Inflammatory macrophage treated with lipopolysaccharide for 4 hours (primary cell): ENCODE measurements at regions not wholly inside any gene's neighbourhood (a gene's known extent, or its start where the extent isn't known, plus 50 kb on each side); places are given as distances from the start of the nearest gene placed in this dataset.

Source experiments
- DNase-seq: peaks from one replicate; pipeline ENCODE4 v3.0.0-alpha.2; 2020

DNA sequence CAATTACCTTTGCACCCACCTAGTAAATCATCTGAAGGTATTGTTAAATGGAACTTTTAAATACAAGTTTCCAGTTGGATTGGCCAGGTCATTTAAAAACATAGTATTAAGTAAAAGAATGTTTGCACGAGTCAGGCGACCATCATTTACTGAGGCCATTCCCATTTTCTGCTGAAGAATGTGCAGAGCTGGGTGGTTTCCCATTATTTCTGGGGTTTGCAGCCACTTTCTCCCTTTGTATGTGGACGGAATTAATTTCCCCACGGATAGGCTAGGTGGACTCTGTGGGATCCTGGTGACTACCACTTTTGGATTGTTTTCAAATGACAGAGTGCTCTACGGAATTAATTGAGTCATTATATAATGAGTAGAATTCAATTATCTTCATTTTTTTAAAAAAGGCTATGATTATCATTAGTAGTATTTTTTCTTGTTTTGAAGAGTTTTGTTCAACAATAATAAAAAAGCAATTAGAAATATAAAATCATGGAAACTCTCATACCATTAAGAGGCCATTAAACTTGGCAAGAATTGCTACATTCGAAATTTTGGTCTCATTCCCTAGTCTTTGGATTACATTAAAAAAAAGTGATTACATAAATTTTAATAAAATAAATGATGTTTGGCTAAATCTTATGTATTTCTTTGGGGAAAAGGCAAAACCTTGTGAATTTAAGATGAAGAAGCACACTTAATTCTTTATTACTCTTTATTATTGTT is 120.4 kb upstream of the FZD8 start:
- no peak for DNase-seq

DNA sequence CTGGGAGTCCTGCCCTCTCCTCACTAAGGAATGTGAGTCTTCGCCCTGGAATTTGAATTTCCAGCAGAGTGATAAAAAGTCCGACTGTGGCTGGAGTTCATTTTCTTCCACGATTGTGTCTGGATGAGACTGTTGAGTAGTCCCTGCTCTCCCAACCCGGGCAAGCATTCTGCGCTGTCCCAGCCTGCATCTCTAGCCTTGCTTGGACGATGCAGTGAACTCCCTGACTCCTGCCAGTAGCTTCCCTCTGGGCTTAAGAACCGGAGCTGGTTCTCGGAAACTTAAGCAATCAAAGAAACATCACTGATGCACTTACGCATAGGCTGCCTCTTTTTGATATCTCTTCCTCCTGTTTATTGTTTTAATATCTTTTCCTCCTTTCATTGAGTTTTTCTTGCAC is 116.0 kb upstream of the FZD8 start:
- no peak for DNase-seq

DNA sequence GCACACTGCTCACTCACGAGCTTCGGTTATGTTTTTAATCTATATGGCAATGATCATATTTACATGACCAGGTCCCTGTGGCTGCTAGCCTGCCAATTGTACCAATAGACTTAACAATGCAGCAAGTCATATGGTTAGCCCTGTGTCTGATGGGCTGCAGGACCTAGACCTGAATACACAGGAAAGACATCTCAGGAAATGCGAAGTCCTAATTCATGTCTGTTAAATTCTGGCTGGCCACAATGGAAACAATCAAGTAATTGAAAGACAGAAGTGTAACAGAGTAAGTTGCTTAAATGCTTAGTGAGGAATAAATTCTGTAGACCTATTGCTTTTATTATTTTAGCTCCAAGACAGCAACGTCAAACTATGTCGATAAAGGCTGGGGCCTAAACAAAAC is 112.4 kb upstream of the FZD8 start:
- no peak for DNase-seq

DNA sequence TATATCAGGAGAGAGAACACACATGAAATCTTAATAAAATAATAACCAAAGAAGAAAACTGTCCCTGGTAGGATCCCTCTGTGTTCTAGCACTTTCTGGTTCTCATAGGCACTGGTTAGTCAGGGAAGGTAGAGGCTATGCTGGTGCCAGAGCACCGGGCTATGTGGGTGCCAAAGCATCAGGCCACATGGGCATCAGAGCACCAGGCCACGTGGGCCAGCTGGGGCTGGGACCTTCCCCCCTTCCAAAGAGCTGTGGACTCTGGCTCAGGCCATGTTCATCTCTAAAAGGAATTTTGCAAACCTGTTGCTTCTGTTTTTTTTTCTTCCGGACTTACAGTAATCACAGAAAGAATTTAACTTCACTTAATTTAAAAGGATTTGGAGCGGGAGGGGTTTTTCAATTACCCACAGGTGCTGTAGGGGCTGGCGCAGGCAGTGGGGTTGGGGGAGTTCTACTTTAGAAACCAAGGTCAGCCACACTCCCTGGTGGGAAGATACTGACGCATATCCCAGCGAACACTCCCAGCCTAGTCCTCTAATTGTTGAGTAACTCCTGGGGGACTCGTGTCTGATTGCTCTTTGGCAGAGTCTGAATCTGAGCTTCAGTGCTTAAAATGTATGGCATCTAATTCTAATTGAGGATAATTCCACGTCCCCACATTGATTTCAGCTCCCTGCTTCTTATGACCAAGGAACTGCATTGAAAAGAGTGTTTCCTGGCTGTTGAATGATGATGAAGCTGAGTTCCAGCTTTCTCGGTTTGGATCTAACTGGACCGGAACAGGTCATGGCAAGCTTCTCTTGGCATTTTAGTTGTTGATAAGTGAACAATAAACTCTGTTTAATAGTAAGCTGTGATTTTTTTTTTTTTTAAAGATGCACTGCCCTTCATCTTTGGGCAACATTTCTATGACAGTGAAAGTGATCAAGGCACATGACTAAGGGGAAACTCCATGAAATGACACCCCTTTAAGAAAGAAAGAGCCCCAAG is 110.7 kb upstream of the FZD8 start:
- DNase-seq, result no peak

DNA sequence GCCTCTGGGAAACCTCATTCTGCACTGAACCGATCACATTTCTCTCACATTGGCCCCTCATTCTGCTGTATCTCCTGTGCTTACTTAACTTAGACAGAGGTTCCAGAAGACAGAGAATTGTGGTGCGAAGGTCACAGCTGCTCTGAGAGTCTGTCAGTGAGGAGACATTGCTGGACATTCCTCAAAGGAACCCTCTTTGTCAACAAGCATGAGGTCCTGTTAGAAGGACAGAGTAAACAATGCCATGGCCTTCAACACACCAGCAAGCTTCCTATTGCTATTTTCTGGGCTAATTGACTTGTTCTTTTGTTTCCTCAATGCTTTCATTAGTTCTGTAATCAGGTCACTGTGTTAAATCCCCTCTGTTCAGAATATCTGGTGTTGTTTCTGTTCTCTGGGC is 109.3 kb upstream of the FZD8 start:
- DNase-seq, result no peak

DNA sequence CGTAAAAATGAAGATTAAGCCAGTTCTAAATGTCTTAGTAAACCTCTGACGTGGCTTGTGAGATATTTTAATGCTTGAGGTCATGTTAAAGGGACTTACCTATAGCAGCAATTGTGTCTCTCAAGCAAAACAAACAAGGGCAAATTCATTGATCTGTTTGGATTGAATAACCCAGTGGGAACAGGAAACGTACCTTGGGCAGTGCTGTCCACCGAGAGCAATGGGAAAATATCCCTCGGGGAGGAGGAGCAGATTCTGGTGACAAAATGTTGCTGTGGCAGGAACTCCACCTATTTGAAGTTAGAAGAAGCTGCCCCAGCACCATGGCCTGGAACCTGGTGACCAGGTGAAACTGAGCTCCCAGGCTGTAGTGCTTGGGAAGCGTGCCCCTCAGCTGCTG is 107.1 kb upstream of the FZD8 start:
- DNase-seq, result no peak

DNA sequence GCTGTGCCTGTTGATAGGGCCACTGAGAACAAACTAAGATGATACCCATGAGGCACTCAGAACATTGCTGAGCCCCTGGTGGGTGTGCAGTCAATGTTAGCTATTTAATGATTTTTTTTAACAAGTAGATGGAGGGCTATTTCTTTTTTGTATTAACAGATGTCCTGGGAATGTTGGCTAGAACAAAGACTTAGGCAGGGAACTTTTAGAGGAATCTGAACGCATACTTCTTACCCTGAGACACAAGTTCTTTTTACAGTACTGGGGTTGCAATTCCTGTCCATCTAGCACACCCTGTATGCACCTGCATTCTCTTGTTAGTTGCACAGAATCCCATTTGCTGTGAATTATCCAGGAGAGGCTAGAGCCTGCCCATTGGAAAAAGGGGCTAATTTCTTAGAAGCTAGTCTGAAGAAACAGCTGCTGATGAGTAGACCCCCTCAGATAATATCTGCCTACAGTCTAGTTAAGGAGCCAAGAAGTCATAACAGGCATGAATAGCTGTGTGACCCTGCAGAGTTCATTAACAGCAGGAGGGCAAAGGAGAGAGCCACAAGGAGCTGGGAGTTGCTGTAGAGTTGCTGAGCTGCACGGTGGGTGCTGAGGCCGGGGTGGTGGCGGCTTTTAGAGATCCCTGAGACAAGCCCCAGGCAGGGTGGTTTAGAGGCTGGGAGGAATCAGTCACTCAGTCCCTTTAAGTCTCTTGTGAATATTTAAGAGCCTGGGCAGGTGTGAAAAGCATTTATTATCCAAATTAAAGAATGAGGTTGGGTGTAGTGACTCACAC is 103.7 kb upstream of the FZD8 start:
- DNase-seq, result no peak

DNA sequence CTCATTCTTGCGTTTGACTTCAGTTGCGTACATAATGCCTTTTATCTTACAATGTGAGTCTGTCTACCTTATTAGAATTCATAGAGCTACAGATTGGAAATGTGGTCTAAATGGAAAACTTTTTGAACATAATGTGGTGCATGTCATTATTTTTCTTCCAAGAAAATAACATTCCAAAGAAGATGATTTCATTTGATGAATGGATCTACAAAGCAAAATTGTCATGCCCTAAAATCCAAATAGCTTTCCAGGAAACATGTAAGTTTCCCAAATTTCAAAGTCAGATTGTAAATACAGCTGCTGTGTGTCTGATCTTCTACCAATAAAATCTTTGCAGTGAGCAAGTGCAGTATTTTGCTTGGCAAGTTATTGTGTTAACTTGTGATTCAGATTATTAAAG is 101.8 kb upstream of the FZD8 start:
- DNase-seq, result no peak

DNA sequence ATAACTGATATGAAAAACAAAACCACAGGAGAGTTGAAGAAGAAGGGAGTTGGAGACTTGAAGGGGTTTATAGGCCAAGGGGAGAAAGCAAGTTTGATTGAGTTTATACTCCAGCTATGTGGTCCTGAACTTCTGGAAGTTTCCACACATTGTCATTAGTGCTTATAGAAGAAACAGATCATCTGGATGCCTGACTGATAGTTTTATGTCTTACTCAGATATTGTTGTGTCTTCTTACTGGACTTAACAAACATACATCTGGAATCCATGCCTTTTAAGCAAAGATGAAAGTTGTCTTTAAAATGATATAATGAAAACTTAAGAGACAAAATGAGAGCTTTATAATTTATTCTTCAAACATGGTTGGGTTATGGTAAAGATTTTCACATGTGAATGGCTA is 101.3 kb upstream of the FZD8 start:
- DNase-seq, result no peak

DNA sequence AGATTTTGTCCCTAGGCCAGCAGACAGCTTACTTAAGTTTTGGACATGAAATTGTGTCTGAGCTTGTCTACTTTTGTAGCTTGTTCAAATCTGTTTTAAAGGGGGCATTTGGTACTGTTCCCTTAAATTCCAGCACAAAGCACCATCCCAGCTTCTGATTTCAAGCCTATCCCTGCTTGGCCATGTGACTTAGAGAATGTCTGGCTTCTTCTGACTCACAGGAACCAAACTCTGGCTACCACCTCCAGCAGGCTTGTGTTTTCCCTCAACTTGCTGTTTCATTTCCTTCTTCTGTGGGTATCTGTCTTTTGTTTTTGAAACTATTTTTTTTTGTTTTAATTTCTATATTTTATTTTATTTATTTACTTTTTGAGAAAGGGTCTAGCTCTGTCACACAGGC is 97.9 kb upstream of the FZD8 start:
- peak; percentile 11 for DNase-seq

DNA sequence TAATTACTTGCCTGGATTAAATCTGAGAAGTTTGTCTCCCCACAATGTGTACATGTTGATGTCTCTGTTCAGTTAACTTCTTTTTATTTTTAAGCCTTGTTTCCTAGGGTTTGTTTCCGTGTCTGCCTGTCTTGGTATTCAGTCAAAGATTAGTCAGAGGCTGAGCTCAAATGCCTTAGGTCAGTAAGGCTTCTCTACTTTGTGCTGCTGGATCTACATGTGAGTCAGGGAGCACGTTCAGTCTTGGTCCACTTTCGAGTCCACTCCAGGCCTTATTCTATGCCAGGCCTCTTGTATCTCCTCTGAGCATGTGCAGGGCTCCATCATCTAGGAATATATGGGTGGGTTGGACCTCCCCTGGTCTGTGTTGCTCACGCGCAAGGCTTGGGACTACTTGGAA is 93.3 kb upstream of the FZD8 start:
- no peak for DNase-seq

DNA sequence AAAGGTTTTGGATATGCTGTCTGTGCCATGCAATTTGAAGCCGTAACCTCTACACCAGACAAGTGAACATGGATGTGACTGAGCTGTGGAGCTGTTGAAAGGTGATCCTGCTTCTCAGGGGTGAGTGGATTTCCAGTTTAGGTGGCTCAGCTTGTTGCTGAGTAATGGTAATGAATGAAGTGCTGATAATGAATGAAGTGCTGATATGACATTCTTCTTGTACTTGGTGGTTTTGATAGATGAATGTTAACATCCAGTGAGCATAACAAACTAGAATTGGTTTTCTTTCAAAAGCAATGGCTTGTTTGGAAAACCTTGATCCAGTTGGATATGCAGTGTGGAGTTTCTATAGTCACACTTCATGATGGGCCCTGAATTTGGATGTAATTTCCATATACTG is 89.7 kb upstream of the FZD8 start:
- DNase-seq, result no peak

DNA sequence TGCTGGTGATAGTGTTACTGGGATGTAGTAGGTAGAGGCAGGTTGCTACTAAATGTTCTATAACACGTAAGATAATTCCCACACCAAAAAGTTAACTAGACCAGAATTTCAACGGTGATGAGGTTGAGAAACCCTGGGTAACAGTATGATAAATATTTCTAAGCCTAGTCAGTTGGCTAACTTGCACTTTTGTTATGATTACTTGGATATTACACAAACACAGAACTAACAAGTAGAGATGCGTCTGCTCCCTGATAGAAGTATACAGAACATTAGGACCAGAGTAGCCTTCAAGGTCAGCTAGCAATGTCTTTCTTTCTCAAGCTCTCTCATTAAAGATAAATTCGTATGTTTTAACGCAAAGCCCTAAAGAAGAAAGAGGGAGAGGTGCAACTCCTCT is 86.2 kb upstream of the FZD8 start:
- no peak for DNase-seq

DNA sequence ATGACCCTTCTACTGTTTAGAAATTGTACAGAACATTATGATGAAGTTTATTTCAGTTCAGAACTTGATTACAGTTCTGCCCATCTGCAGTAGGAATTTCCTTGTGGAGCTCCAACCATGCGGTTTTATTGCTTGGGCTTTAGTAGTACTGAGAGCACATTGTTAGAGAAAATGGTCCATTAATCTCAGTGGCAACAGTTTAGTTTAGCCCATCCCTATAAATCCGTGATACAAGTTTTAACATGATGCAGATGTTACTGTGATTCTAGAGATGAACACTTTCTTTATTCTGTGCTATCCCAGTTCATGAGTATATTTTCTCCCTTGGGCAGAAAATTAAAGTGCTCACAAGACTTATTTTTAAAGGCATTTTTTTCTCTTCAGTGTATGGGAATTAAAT is 84.8 kb upstream of the FZD8 start:
- DNase-seq, result no peak

DNA sequence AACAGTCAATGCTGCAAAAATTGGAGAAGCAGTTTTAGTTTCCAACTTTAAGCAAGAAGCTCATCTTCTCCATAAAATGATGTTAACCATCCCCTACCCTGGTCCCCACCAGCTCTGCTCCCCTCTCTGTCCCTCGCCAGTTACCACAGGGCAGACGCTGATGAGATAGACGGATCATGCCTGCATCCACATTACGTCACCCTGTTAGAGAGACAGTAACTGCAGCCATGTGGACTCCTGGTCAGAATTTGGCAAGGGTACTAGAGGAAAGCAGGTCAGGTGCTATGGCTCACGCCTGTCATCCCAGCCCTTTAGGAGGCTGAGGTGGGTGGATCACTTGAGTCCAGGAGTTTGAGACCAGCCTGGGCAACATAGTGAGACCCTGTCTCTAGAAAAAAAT is 81.9 kb upstream of the FZD8 start:
- DNase-seq, result no peak

DNA sequence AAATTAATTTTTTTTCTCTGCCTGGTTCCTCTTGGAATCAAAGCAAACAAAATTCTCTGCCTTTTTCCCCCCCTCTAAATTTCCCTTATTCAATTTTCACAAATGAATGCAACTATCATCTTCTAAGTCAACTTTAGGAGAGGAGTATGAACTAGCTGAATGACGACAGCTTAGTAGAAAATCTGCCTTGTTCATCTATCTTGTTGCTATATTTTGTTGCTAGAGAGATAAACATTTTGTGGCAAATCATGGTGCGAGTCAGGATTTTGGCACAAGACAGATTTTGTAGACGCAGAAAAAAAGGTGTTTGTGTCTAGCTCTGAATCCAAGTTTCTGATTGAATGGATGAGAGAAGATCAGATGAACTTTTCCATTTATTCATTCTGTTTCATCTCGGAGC is 81.0 kb upstream of the FZD8 start:
- DNase-seq, result no peak

DNA sequence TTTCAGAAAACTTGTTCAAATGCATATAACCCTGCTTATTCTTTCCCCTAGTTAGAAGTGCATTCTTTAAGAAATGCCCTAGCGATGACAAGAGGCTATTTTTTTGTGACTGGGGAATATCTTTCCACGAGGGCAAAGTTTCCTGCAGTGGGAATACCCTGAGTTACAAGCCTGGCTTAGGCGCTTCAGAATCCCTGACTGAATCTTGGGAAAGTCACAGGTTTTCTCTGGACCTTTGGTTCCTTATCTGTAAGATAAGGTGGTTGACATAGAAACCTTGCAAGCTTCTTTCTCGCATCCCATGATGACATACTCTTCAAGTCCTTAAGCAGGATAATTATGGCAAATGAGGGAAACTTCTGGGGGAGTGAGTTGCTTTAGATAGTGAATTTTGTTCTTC is 80.5 kb upstream of the FZD8 start:
- DNase-seq, result no peak

DNA sequence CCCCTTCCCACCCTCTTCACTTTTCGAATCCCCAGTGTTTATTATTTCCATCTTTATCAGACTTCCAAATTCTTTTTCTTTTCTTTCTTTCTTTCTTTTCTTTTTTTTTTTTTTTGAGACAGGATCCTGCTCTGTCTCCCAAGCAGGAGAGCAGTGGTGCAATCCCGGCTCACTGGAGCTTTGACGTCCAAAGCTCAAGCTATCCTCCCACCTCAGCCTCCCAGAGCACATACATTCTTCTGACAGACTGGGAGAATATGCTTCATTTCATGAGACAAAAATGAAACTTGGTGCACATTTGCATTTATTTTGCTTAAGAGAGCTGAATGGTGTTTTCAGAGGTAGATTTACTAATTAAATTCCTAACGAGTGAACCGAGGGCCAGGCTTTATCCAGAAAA is 80.1 kb upstream of the FZD8 start:
- DNase-seq, result no peak

DNA sequence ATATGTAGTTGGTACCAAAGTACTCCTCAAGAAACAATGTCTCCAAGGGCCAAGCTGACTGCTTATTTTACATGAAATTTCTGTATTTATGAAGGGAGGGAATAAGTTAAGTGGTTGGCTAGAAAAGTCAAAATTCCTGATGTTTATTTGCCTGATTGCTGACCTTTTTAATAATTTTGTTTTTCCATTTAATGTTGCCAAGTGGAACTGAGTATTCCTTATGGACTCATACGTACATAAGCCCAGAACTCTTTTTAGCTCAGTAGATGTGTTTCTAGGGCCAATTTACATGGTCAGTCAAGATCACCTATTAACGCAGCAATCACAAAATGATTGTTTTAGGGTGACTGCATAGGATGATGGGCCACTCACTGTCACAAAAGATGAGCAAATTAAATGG is 78.3 kb upstream of the FZD8 start:
- no peak for DNase-seq

DNA sequence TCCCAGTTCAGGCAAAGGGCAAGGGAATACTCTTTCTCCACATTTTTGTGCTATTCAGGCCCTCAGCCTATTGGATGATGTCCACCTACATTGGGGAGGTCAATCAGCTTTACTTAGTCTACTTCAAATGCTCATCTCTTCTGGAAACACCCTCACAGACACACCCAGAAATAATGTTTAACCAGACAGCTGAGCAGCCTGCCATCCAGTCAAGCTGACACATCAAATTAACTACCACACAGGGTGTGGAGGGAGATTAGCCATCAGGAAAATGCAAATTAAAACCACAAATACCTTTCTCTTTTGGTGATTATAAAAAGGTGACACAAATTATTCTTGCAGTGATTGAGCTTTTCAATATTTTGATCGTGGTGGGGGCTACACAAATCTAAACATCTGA is 74.7 kb upstream of the FZD8 start:
- DNase-seq, result no peak

DNA sequence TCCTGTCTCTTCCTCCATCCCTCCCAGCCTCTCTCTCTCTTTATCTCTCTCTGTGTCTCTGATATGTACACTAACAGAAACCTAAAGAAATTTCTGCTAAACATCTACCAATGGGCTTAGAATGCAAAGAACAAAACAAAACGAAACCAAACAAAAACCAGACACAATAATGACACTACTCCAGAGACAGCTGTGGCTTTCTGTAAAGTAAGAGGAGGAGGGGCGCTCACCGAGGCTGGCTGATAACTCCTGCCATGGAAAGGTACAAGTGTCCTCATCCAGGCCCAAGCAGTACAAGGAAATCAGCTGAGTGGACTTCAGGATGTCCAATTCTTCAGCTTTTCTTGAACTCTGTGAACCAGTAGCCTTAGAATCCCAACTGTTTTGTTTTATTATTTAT is 70.4 kb upstream of the FZD8 start:
- no peak for DNase-seq

DNA sequence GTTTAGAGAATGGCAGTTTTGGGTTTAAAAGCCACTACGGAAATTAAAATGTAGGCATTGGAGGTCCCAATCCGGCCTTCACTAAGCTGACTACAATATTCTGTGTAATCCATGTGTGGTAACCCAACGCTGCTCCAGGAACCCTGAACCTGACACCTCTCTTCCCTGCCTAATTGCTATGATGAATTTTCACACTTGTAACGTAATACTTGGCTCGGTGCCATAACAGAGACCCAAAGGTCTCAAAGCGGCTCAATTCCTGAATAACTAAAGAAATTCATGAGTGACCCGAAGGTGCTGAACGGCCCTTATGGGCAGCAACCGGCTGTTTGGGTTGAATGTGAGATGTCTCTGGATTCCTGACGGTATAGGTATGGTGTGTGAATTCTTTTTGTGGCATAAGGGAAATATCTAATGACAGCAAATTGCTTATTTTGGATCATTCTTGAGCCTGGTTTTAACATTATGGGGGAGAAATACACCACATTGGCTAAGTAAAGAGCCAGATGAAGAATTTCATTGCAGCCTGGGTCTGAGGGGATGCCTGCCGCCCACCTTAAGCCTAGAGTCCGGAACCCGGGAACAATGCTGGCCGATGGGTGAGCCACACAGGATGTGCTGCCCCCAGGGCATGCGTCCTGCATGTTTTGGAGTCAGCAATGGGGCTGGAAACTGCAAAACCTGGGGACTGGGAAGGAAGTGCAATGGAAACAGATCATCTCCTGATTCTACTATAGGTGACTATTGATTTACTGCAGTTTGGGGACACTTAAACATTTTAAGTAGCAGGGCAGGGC is 69.7 kb upstream of the FZD8 start:
- DNase-seq, result no peak
